Left lung (tissue), 4 donors: ENCODE measurements at regions not wholly inside any gene's neighbourhood (a gene's known extent, or its start where the extent isn't known, plus 50 kb on each side); places are given as distances from the start of the nearest gene placed in this dataset.

Experiments used
- ATAC-seq: fragments of 200-7000 bp; cut with Tn5 transposase; one replicate; pipeline ENCODE4 v1.9.1; 2020; ENCODE audit warnings: moderate library complexity
- DNase-seq, 4 donors: peaks; one replicate each; pipeline ENCODE4 v3.0.0-alpha.2; 2013 to 2020
- H3K27ac ChIP-seq, 2 donors: fragments of 200-600 bp; sonication (generic) in 1 of 2; one replicate each; pipeline versions ENCODE4 v1.5.0 to v1.8.0; 2020 to 2021
- H3K27me3 ChIP-seq, 2 donors: fragments of 200-600 bp; sonication (generic) in 1 of 2; one replicate each; pipeline versions ENCODE4 v1.5.0 to v1.8.0; 2020 to 2021
- H3K36me3 ChIP-seq, 2 donors: fragments of 200-600 bp; sonication (generic) in 1 of 2; one replicate each; pipeline versions ENCODE4 v1.5.0 to v1.8.0; 2020 to 2021
- H3K4me1 ChIP-seq, 2 donors: fragments of 200-600 bp; one replicate each; pipeline ENCODE4 v1.8.0; 2021
- H3K4me3 ChIP-seq, 2 donors: fragments of 200-600 bp; sonication (generic) in 1 of 2; one replicate each; pipeline versions ENCODE4 v1.5.0 to v1.8.0; 2020 to 2021; ENCODE audit warnings: mild to moderate bottlenecking in 1 of 2
- H3K9me3 ChIP-seq, 2 donors: fragments of 200-600 bp; sonication (generic) in 1 of 2; one replicate each; pipeline versions ENCODE4 v1.5.0 to v1.8.0; 2020 to 2021
- intact Hi-C, 2 donors: fragments of 100-400 bp; cut with DNase I; formaldehyde crosslinking; loops; one replicate each; pipeline versions ENCODE4 v1.11.2 to v1.14.2; 2022
- TF ChIP-seq, protein P1 (sequence below), 2 donors: fragments of 200-600 bp; sonication (generic) in 1 of 2; IDR thresholded peaks; one replicate each; pipeline versions ENCODE4 v1.5.0 to v1.8.0; 2021; ENCODE audit warnings: antibody characterized with exemption in 2 of 2
- donor health status: DM: no; HTN: yes; CAD: no.
- donor health status: DM: no; HTN: no; CAD: no.

DNA sequence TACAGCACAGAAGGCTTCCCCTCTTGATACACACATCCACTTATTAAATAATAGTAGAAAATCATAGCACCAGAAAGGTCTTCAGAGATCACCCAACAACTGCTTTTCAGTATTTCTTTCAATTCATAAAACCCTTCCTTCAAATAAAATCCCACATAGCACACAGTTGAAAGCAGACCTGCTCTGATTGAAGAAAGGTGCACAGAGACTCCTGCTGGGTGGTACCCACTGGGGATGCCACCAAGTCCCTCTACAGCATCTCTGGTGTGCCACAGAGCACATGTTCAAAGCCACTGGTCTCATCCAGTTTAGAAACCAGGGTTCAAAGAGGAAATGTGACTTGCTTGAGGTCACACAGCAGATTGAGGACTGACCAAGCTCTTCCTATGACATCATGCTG, 427.5 kb downstream of the BCL11B start:
- intact Hi-C loops = no loop called here
- no peaks in the 10 kb centered on the region for H3K9me3 ChIP-seq
- TF ChIP-seq, protein P1, sequence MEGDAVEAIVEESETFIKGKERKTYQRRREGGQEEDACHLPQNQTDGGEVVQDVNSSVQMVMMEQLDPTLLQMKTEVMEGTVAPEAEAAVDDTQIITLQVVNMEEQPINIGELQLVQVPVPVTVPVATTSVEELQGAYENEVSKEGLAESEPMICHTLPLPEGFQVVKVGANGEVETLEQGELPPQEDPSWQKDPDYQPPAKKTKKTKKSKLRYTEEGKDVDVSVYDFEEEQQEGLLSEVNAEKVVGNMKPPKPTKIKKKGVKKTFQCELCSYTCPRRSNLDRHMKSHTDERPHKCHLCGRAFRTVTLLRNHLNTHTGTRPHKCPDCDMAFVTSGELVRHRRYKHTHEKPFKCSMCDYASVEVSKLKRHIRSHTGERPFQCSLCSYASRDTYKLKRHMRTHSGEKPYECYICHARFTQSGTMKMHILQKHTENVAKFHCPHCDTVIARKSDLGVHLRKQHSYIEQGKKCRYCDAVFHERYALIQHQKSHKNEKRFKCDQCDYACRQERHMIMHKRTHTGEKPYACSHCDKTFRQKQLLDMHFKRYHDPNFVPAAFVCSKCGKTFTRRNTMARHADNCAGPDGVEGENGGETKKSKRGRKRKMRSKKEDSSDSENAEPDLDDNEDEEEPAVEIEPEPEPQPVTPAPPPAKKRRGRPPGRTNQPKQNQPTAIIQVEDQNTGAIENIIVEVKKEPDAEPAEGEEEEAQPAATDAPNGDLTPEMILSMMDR (IDR thresholded peaks at IDR 0.05) = no peak
- H3K4me3 ChIP-seq = no peak overlapping the region
- H3K36me3 ChIP-seq = no peaks in the 10 kb centered on the region
- H3K27ac ChIP-seq = no peak overlapping the region
- H3K27me3 ChIP-seq = peaks cover 0 to 9% of the 10 kb centered on the region in 2 donors
- H3K4me1 ChIP-seq = no peaks in the 10 kb centered on the region
- DNase-seq (no peak), ATAC-seq (no peak)

DNA sequence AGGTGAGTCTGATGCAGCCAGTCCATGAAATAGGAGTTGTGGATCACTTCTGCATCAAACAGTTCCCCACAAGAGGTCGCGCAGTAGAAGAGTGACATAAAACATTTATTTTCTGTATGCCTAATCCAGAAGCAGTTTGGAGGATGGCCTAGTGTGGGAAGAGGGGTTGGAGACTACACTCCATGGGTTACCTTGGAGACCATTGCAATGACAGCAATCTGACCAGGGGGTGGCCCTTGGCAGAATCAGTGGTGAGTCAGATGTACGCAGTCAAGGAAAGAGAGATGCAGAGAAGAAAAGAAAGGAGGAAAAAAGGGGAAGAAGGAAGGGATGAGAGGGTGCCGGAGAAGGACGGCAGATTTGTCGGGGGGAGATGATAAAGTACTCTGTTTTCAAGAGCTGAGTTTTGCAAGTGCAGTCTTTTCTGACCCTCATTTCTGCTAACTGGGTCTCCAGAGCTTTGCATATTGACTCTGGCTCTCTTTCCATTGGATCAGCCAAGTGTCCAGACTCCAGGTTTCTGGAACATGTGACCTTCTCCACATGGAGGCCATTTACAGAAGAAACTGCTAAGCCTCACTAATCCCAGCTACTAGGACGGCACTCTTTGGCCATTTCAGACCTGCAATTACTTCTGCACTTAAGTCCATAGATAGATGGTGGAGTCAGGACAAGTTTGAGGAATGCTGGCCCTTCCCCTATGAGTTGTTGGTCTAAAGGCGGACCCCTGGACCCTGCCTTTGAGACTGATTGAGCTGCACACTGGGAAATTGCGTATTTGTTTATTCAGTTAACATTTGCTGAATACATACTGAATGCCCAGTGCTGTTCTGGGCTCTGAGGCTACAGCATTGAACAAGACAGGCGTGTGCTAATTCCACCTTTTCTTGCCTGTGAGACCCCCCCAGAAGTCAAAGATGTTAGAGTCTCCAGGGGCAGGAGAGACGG, 424.2 kb downstream of the BCL11B start:
- no peaks in the 10 kb centered on the region for H3K27me3 ChIP-seq
- H3K27ac ChIP-seq = no peak overlapping the region
- DNase-seq (no peak), ATAC-seq (no peak)
- intact Hi-C loops = no loop called here
- H3K4me1 ChIP-seq = no peaks in the 10 kb centered on the region
- H3K4me3 ChIP-seq = no peak overlapping the region
- H3K36me3 ChIP-seq = no peaks in the 10 kb centered on the region
- no peaks in the 10 kb centered on the region for H3K9me3 ChIP-seq
- TF ChIP-seq, protein P1 (IDR thresholded peaks at IDR 0.05) = no peak

DNA sequence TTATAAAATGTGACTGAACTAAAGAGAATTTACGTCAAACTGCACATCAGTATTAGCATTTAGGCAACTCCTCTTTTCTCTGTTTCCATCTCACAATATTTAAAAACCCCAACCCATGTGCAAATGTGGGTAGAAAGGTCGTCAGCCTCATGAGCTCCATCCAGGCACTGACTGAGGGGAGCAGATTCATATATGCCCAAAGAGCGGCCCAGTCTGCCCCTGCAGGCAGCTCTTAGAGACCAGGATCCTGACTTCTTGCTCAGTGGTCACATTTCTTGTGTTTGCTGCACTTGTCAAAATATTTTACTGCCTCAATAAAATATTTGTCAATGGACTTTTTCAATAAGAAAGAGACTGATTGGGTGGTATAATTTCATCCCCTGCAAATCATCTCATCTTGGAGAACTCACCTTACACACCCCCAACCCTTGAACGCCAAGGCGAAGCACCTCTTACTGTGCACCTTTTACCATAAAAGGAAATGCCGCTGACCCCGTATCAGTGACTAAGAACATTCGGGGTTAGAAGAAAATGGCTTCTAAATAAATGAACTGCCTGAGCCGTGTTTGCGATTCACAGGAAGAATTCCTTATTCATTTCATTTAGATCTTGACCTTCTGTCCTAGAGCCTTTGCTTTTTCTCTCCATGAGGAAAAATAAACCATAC, 418.8 kb downstream of the BCL11B start:
- no peak for ATAC-seq
- no peaks in the 10 kb centered on the region for H3K4me1 ChIP-seq
- intact Hi-C loops = no loop called here

DNA sequence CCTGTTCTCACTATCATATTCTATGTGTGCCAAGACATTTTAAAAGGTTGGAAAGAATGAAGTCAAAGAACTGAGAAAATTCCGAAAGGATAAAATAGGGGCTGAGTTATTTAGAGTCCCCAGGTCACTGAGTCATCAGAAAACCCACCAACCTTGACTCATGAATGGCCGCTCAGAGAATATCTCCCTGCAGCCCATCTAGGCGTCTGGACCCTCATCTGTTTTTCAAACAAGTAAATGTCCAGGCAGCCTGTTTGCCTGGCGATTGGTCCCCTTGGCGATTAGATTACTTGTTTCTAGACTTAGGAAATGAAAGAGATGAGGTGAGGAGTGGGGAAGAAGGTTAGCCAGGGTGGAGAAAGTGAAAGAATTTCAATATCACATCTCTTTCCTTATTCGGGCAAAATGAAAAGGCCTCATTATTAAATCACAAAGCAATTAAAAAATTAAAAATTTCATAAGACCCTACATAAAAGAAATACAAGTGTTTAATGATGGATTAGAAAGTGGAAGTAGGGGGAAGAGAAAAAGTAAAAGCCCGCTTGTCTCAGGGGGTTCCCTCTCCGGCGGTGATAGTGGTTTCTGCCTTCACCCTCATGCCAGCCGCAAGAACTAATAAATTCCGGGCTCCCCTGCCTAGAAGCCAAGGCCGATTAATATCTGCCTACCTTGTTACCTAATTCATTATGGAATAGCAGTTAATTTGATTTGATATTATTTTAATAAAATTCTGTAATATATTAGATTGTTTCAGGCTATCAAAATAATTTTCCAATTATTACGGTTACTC, 415.9 kb downstream of the BCL11B start:
- Histone ChIP-seq H3K27ac (no peak overlapping the region), H3K27me3 (peaks cover 0 to 29% of the 10 kb centered on the region in 2 donors), H3K4me1 (no peaks in the 10 kb centered on the region), H3K4me3 (no peak overlapping the region), H3K36me3 (no peaks in the 10 kb centered on the region), H3K9me3 (no peaks in the 10 kb centered on the region)
- intact Hi-C loops = no loop called here
- TF ChIP-seq, protein P1 (IDR thresholded peaks at IDR 0.05) = no peak
- ATAC-seq (no peak), DNase-seq (no peak)

More for the DNA sequence above, 418.8 kb downstream of the BCL11B start:
- Histone ChIP-seq H3K9me3 (no peaks in the 10 kb centered on the region), H3K27me3 (peaks cover 0 to 20% of the 10 kb centered on the region in 2 donors), H3K4me3 (no peak overlapping the region), H3K27ac (no peak overlapping the region), H3K36me3 (no peaks in the 10 kb centered on the region)
- no peak for DNase-seq
- TF ChIP-seq, protein P1 (IDR thresholded peaks at IDR 0.05) = no peak
